ENCODE measurements at regions not wholly inside any gene's neighbourhood (a gene's known extent, or its start where the extent isn't known, plus 50 kb on each side); places are given as distances from the start of the nearest gene placed in this dataset.

- TF ChIP-seq EZH2phosphoT487 (IDR thresholded peaks at IDR 0.05; ENCODE audit: low read depth) (no peak), CTCF (IDR thresholded peaks at IDR 0.05; ENCODE audit: low read depth, low read length) (no peak)
These were observed 255.6 kb upstream of the CADM1 start for GRCh38 chr11:115759622-115760460.

Data from OCI-LY3 (cell line).